ENCODE measurements at regions not wholly inside any gene's neighbourhood (a gene's known extent, or its start where the extent isn't known, plus 50 kb on each side); places are given as distances from the start of the nearest gene placed in this dataset.
"Not testable (repeated sequence)": the region's sequence is repeated elsewhere in the genome, so short reads cannot be mapped to it uniquely, and the experiment has no call there.

- no peak for DNase-seq (ENCODE audit: low read depth in 3 of 3, low spot score in 2 of 3)
These were observed 748.4 kb upstream of the NRXN1 start for GRCh38 chr2:51780353-51780752.

- not testable (repeated sequence) for DNase-seq (ENCODE audit: low read depth in 3 of 3, low spot score in 2 of 3)
These were observed 747.8 kb upstream of the NRXN1 start for GRCh38 chr2:51779723-51780122.

- DNase-seq (ENCODE audit: low read depth in 3 of 3, low spot score in 2 of 3) = no peak
These were observed 746.9 kb upstream of the NRXN1 start for GRCh38 chr2:51778806-51779205.

- not testable (repeated sequence) for DNase-seq (ENCODE audit: low read depth in 3 of 3, low spot score in 2 of 3)
These were observed 742.7 kb upstream of the NRXN1 start for GRCh38 chr2:51774606-51775005.

- no peak for DNase-seq (ENCODE audit: low read depth in 3 of 3, low spot score in 2 of 3)
These were observed 728.5 kb upstream of the NRXN1 start for GRCh38 chr2:51760441-51760840.

- DNase-seq (ENCODE audit: low read depth in 3 of 3, low spot score in 2 of 3) = no peak
These were observed 726.1 kb upstream of the NRXN1 start for GRCh38 chr2:51758081-51758480.

GRCh38 chr2:51734115-51734514 is 702.2 kb upstream of the NRXN1 start:
- no peak for DNase-seq (ENCODE audit: low read depth in 3 of 3, low spot score in 2 of 3)

GRCh38 chr2:51723691-51724090 is 691.8 kb upstream of the NRXN1 start:
- DNase-seq (ENCODE audit: low read depth in 3 of 3, low spot score in 2 of 3) = no peak

GRCh38 chr2:51722311-51722710 is 690.4 kb upstream of the NRXN1 start:
- DNase-seq (ENCODE audit: low read depth in 3 of 3, low spot score in 2 of 3) = no peak

GRCh38 chr2:51720826-51721225 is 688.9 kb upstream of the NRXN1 start:
- DNase-seq (ENCODE audit: low read depth in 3 of 3, low spot score in 2 of 3) = no peak

GRCh38 chr2:51718881-51719280 is 686.9 kb upstream of the NRXN1 start:
- DNase-seq (ENCODE audit: low read depth in 3 of 3, low spot score in 2 of 3) = no peak

- no peak for DNase-seq (ENCODE audit: low read depth in 3 of 3, low spot score in 2 of 3)
These were observed 685.4 kb upstream of the NRXN1 start for GRCh38 chr2:51717312-51717711.

GRCh38 chr2:51711766-51712165 is 679.8 kb upstream of the NRXN1 start:
- DNase-seq (ENCODE audit: low read depth in 3 of 3, low spot score in 2 of 3) = no peak

GRCh38 chr2:51710222-51710621 is 678.3 kb upstream of the NRXN1 start:
- no peak for DNase-seq (ENCODE audit: low read depth in 3 of 3, low spot score in 2 of 3)

- no peak for DNase-seq (ENCODE audit: low read depth in 3 of 3, low spot score in 2 of 3)
These were observed 675.7 kb upstream of the NRXN1 start for GRCh38 chr2:51707625-51708024.

- no peak for DNase-seq (ENCODE audit: low read depth in 3 of 3, low spot score in 2 of 3)
These were observed 674.3 kb upstream of the NRXN1 start for GRCh38 chr2:51706220-51706619.

GRCh38 chr2:51705417-51705816 is 673.5 kb upstream of the NRXN1 start:
- DNase-seq (ENCODE audit: low read depth in 3 of 3, low spot score in 2 of 3) = no peak

GRCh38 chr2:51698021-51698420 is 666.1 kb upstream of the NRXN1 start:
- DNase-seq (ENCODE audit: low read depth in 3 of 3, low spot score in 2 of 3) = no peak

- no peak for DNase-seq (ENCODE audit: low read depth in 3 of 3, low spot score in 2 of 3)
These were observed 665.2 kb upstream of the NRXN1 start for GRCh38 chr2:51697095-51697494.

GRCh38 chr2:51695531-51695930 is 663.6 kb upstream of the NRXN1 start:
- DNase-seq (ENCODE audit: low read depth in 3 of 3, low spot score in 2 of 3) = no peak

GRCh38 chr2:51693640-51694039 is 661.7 kb upstream of the NRXN1 start:
- DNase-seq (ENCODE audit: low read depth in 3 of 3, low spot score in 2 of 3) = no peak

GRCh38 chr2:51681854-51682253 is 649.9 kb upstream of the NRXN1 start:
- DNase-seq (ENCODE audit: low read depth in 3 of 3, low spot score in 2 of 3) = no peak

- DNase-seq (ENCODE audit: low read depth in 3 of 3, low spot score in 2 of 3) = no peak
These were observed 641.7 kb upstream of the NRXN1 start for GRCh38 chr2:51673628-51674027.

GRCh38 chr2:51667679-51668078 is 635.7 kb upstream of the NRXN1 start:
- DNase-seq (ENCODE audit: low read depth in 3 of 3, low spot score in 2 of 3) = no peak
